ENCODE measurements at regions not wholly inside any gene's neighbourhood (a gene's known extent, or its start where the extent isn't known, plus 50 kb on each side); places are given as distances from the start of the nearest gene placed in this dataset.

GRCh38 chr5:71839096-71839884, 120.2 kb downstream of the CARTPT start:
- H3K9ac ChIP-seq (ENCODE audit: low read depth, low read length), result no peak overlapping the region
- WGBS, result 72% methylated on average over 6 of the region's 6 CpGs
- no peak overlapping the region for H3K4me3 ChIP-seq (ENCODE audit: low read length)
- H3K36me3 ChIP-seq (ENCODE audit: insufficient read depth, low read length), result no peaks in the 10 kb centered on the region
- no peak overlapping the region for H3K27ac ChIP-seq (ENCODE audit: low read depth, low read length)
- no peaks in the 10 kb centered on the region for H3K9me3 ChIP-seq (ENCODE audit: insufficient read depth, low read depth, low read length)
- H3K4me1 ChIP-seq (ENCODE audit: insufficient read depth, low read length), result no peaks in the 10 kb centered on the region
- no peaks in the 10 kb centered on the region for H3K27me3 ChIP-seq (ENCODE audit: insufficient read depth, low read length)

GRCh38 chr5:71841107-71841506, 122.0 kb downstream of the CARTPT start:
- WGBS, result 91% methylated on average over 1 of the region's 1 CpG
- no peaks in the 10 kb centered on the region for H3K27me3 ChIP-seq (ENCODE audit: insufficient read depth, low read length)
- no peaks in the 10 kb centered on the region for H3K9me3 ChIP-seq (ENCODE audit: insufficient read depth, low read depth, low read length)
- no peaks in the 10 kb centered on the region for H3K36me3 ChIP-seq (ENCODE audit: insufficient read depth, low read length)
- no peak overlapping the region for H3K27ac ChIP-seq (ENCODE audit: low read depth, low read length)
- no peaks in the 10 kb centered on the region for H3K4me1 ChIP-seq (ENCODE audit: insufficient read depth, low read length)
- H3K9ac ChIP-seq (ENCODE audit: low read depth, low read length), result no peak overlapping the region
- no peak overlapping the region for H3K4me3 ChIP-seq (ENCODE audit: low read length)

GRCh38 chr5:71843111-71843510, 124.0 kb downstream of the CARTPT start:
- 91% methylated on average over 3 of the region's 3 CpGs for WGBS
- H3K36me3 ChIP-seq (ENCODE audit: insufficient read depth, low read length), result no peaks in the 10 kb centered on the region

GRCh38 chr5:71844862-71845261, 125.8 kb downstream of the CARTPT start:
- Histone ChIP-seq H3K27me3 (ENCODE audit: insufficient read depth, low read length) (no peaks in the 10 kb centered on the region), H3K9ac (ENCODE audit: low read depth, low read length) (no peak overlapping the region), H3K36me3 (ENCODE audit: insufficient read depth, low read length) (no peaks in the 10 kb centered on the region), H3K27ac (ENCODE audit: low read depth, low read length) (no peak overlapping the region), H3K4me3 (ENCODE audit: low read length) (no peak overlapping the region), H3K4me1 (ENCODE audit: insufficient read depth, low read length) (no peaks in the 10 kb centered on the region), H3K9me3 (ENCODE audit: insufficient read depth, low read depth, low read length) (peaks cover 13% of the 10 kb centered on the region)
- no CpG with 5 or more reads among the region's 3 CpGs for WGBS

More at GRCh38 chr5:71843111-71843510, 124.0 kb downstream of the CARTPT start:
- no peak overlapping the region for H3K9ac ChIP-seq (ENCODE audit: low read depth, low read length)
- no peak overlapping the region for H3K27ac ChIP-seq (ENCODE audit: low read depth, low read length)
- H3K4me1 ChIP-seq (ENCODE audit: insufficient read depth, low read length), result no peaks in the 10 kb centered on the region
- no peaks in the 10 kb centered on the region for H3K27me3 ChIP-seq (ENCODE audit: insufficient read depth, low read length)
- H3K4me3 ChIP-seq (ENCODE audit: low read length), result no peak overlapping the region
- no peaks in the 10 kb centered on the region for H3K9me3 ChIP-seq (ENCODE audit: insufficient read depth, low read depth, low read length)

GRCh38 chr5:71859515-71859914, 140.4 kb downstream of the CARTPT start:
- no peaks in the 10 kb centered on the region for H3K36me3 ChIP-seq (ENCODE audit: insufficient read depth, low read length)
- peaks cover 8% of the 10 kb centered on the region for H3K4me1 ChIP-seq (ENCODE audit: insufficient read depth, low read length)
- no peaks in the 10 kb centered on the region for H3K27me3 ChIP-seq (ENCODE audit: insufficient read depth, low read length)
- H3K9ac ChIP-seq (ENCODE audit: low read depth, low read length), result no peak overlapping the region
- 69% methylated on average over 4 of the region's 4 CpGs for WGBS
- H3K27ac ChIP-seq (ENCODE audit: low read depth, low read length), result no peak overlapping the region
- H3K4me3 ChIP-seq (ENCODE audit: low read length), result no peak overlapping the region
- H3K9me3 ChIP-seq (ENCODE audit: insufficient read depth, low read depth, low read length), result peaks cover 6% of the 10 kb centered on the region; the same call in 1 of the 2 replicates

GRCh38 chr5:71860048-71860447, 141.0 kb downstream of the CARTPT start:
- peaks cover 6% of the 10 kb centered on the region; the same call in 1 of the 2 replicates for H3K9me3 ChIP-seq (ENCODE audit: insufficient read depth, low read depth, low read length)
- WGBS, result 82% methylated on average over 3 of the region's 3 CpGs
- no peak overlapping the region for H3K27ac ChIP-seq (ENCODE audit: low read depth, low read length)
- H3K4me1 ChIP-seq (ENCODE audit: insufficient read depth, low read length), result peaks cover 8% of the 10 kb centered on the region
- no peaks in the 10 kb centered on the region for H3K27me3 ChIP-seq (ENCODE audit: insufficient read depth, low read length)
- no peak overlapping the region for H3K9ac ChIP-seq (ENCODE audit: low read depth, low read length)
- H3K36me3 ChIP-seq (ENCODE audit: insufficient read depth, low read length), result no peaks in the 10 kb centered on the region
- H3K4me3 ChIP-seq (ENCODE audit: low read length), result no peak overlapping the region

- no CpG with 5 or more reads among the region's 1 CpG for WGBS
- Histone ChIP-seq H3K27me3 (ENCODE audit: insufficient read depth, low read length) (no peaks in the 10 kb centered on the region), H3K27ac (ENCODE audit: low read depth, low read length) (no peak overlapping the region), H3K9me3 (ENCODE audit: insufficient read depth, low read depth, low read length) (peaks cover under 1% of the 10 kb centered on the region; the same call in 1 of the 2 replicates), H3K4me1 (ENCODE audit: insufficient read depth, low read length) (peaks cover 8% of the 10 kb centered on the region), H3K36me3 (ENCODE audit: insufficient read depth, low read length) (no peaks in the 10 kb centered on the region), H3K4me3 (ENCODE audit: low read length) (no peak overlapping the region), H3K9ac (ENCODE audit: low read depth, low read length) (no peak overlapping the region)
Measured at GRCh38 chr5:71861682-71862081, 142.6 kb downstream of the CARTPT start.

- Histone ChIP-seq H3K27me3 (ENCODE audit: insufficient read depth, low read length) (no peaks in the 10 kb centered on the region), H3K4me1 (ENCODE audit: insufficient read depth, low read length) (peaks cover 8% of the 10 kb centered on the region), H3K4me3 (ENCODE audit: low read length) (no peak overlapping the region), H3K36me3 (ENCODE audit: insufficient read depth, low read length) (no peaks in the 10 kb centered on the region), H3K27ac (ENCODE audit: low read depth, low read length) (no peak overlapping the region), H3K9ac (ENCODE audit: low read depth, low read length) (no peak overlapping the region), H3K9me3 (ENCODE audit: insufficient read depth, low read depth, low read length) (no peaks in the 10 kb centered on the region)
- 100% methylated on average over 1 of the region's 1 CpG for WGBS
Measured at GRCh38 chr5:71862087-71862486, 143.0 kb downstream of the CARTPT start.

- H3K4me1 ChIP-seq (ENCODE audit: insufficient read depth, low read length), result peaks cover 8% of the 10 kb centered on the region
- H3K9me3 ChIP-seq (ENCODE audit: insufficient read depth, low read depth, low read length), result no peaks in the 10 kb centered on the region
- 0% methylated on average over 1 of the region's 1 CpG for WGBS
- H3K9ac ChIP-seq (ENCODE audit: low read depth, low read length), result no peak overlapping the region
- H3K4me3 ChIP-seq (ENCODE audit: low read length), result no peak overlapping the region
- no peak overlapping the region for H3K27ac ChIP-seq (ENCODE audit: low read depth, low read length)
- H3K27me3 ChIP-seq (ENCODE audit: insufficient read depth, low read length), result no peaks in the 10 kb centered on the region
- H3K36me3 ChIP-seq (ENCODE audit: insufficient read depth, low read length), result no peaks in the 10 kb centered on the region
Measured at GRCh38 chr5:71862507-71863060, 143.5 kb downstream of the CARTPT start.

GRCh38 chr5:71864730-71865601, 145.9 kb downstream of the CARTPT start:
- Histone ChIP-seq H3K4me1 (ENCODE audit: insufficient read depth, low read length) (0 out of 2 replicates have a peak, but pooled peaks cover under 1% of the 10 kb centered on the region), H3K9ac (ENCODE audit: low read depth, low read length) (no peak overlapping the region), H3K4me3 (ENCODE audit: low read length) (no peak overlapping the region), H3K27ac (ENCODE audit: low read depth, low read length) (no peak overlapping the region), H3K9me3 (ENCODE audit: insufficient read depth, low read depth, low read length) (no peaks in the 10 kb centered on the region), H3K27me3 (ENCODE audit: insufficient read depth, low read length) (no peaks in the 10 kb centered on the region), H3K36me3 (ENCODE audit: insufficient read depth, low read length) (no peaks in the 10 kb centered on the region)
- WGBS, result 79% methylated on average over 8 of the region's 8 CpGs
